Parathyroid adenoma (tissue), 2 donors: ENCODE measurements at regions not wholly inside any gene's neighbourhood (a gene's known extent, or its start where the extent isn't known, plus 50 kb on each side); places are given as distances from the start of the nearest gene placed in this dataset.

Source experiments
- H2AFZ ChIP-seq: fragments of 300-600 bp; sonication (generic); one replicate; pipeline ENCODE4 v1.7.0; 2017; ENCODE audit warnings: antibody characterized with exemption, mild to moderate bottlenecking
- H3K27ac ChIP-seq: fragments of 300-600 bp; sonication (generic); one replicate; pipeline ENCODE4 v1.7.0; 2017
- H3K27me3 ChIP-seq: fragments of 300-600 bp; sonication (generic); one replicate; pipeline ENCODE4 v1.7.0; 2017; ENCODE audit warnings: low read length; ENCODE audit not compliant: control insufficient read depth, insufficient read depth
- H3K36me3 ChIP-seq: fragments of 300-600 bp; sonication (generic); one replicate; pipeline ENCODE4 v1.7.0; 2017; ENCODE audit warnings: low read length; ENCODE audit not compliant: control insufficient read depth, insufficient read depth
- H3K4me1 ChIP-seq: fragments of 300-600 bp; sonication (generic); one replicate; pipeline ENCODE4 v1.7.0; 2017; ENCODE audit warnings: control low read depth
- H3K4me2 ChIP-seq: fragments of 300-600 bp; sonication (generic); one replicate; pipeline ENCODE4 v1.7.0; 2017; ENCODE audit warnings: low read length
- H3K4me3 ChIP-seq: fragments of 300-600 bp; sonication (generic); one replicate; pipeline ENCODE4 v1.7.0; 2017; ENCODE audit warnings: low read depth, low read length
- H3K79me2 ChIP-seq: fragments of 300-600 bp; sonication (generic); one replicate; pipeline ENCODE4 v1.7.0; 2017; ENCODE audit warnings: control low read depth
- H3K9ac ChIP-seq: fragments of 300-600 bp; sonication (generic); one replicate; pipeline ENCODE4 v1.7.0; 2017; ENCODE audit warnings: mild to moderate bottlenecking
- H3K9me3 ChIP-seq: fragments of 300-600 bp; sonication (generic); one replicate; pipeline ENCODE4 v1.7.0; 2017; ENCODE audit warnings: low read length; ENCODE audit not compliant: control insufficient read depth
- TF ChIP-seq, protein P1 (sequence below): fragments of 300-600 bp; sonication (generic); IDR thresholded peaks from one replicate; pipeline ENCODE4 v1.7.0; 2017; ENCODE audit warnings: antibody characterized with exemption, mild to moderate bottlenecking
- donor health status: primary hyperparathyroidism.

- Histone ChIP-seq H3K9me3 (no peaks in the 10 kb centered on the region), H3K27me3 (no peaks in the 10 kb centered on the region), H2AFZ (no peak overlapping the region), H3K36me3 (no peaks in the 10 kb centered on the region), H3K4me3 (no peak overlapping the region), H3K4me2 (no peak overlapping the region), H3K79me2 (no peaks in the 10 kb centered on the region), H3K4me1 (no peaks in the 10 kb centered on the region), H3K9ac (no peak overlapping the region), H3K27ac (no peak overlapping the region)
- TF ChIP-seq, protein P1, sequence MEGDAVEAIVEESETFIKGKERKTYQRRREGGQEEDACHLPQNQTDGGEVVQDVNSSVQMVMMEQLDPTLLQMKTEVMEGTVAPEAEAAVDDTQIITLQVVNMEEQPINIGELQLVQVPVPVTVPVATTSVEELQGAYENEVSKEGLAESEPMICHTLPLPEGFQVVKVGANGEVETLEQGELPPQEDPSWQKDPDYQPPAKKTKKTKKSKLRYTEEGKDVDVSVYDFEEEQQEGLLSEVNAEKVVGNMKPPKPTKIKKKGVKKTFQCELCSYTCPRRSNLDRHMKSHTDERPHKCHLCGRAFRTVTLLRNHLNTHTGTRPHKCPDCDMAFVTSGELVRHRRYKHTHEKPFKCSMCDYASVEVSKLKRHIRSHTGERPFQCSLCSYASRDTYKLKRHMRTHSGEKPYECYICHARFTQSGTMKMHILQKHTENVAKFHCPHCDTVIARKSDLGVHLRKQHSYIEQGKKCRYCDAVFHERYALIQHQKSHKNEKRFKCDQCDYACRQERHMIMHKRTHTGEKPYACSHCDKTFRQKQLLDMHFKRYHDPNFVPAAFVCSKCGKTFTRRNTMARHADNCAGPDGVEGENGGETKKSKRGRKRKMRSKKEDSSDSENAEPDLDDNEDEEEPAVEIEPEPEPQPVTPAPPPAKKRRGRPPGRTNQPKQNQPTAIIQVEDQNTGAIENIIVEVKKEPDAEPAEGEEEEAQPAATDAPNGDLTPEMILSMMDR: no peak
Measured at GRCh38 chr6:71430018-71430417, 141.4 kb downstream of the OGFRL1 start.

GRCh38 chr6:71433441-71433840 lies 144.8 kb downstream of the OGFRL1 start:
- H3K4me3 ChIP-seq: no peak overlapping the region
- no peaks in the 10 kb centered on the region for H3K4me1 ChIP-seq
- TF ChIP-seq, protein P1: no peak
- H3K36me3 ChIP-seq: no peaks in the 10 kb centered on the region
- H3K9ac ChIP-seq: no peak overlapping the region
- no peaks in the 10 kb centered on the region for H3K79me2 ChIP-seq
- no peak overlapping the region for H3K4me2 ChIP-seq
- H3K27me3 ChIP-seq: no peaks in the 10 kb centered on the region
- no peak overlapping the region for H2AFZ ChIP-seq
- no peaks in the 10 kb centered on the region for H3K9me3 ChIP-seq
- H3K27ac ChIP-seq: no peak overlapping the region

- Histone ChIP-seq H3K27me3 (no peaks in the 10 kb centered on the region), H3K9ac (no peak overlapping the region), H3K4me3 (no peak overlapping the region), H3K4me1 (no peaks in the 10 kb centered on the region), H3K4me2 (no peak overlapping the region), H3K9me3 (no peaks in the 10 kb centered on the region), H2AFZ (peak overlapping the region; percentile 40), H3K79me2 (no peaks in the 10 kb centered on the region), H3K36me3 (no peaks in the 10 kb centered on the region), H3K27ac (no peak overlapping the region)
- TF ChIP-seq, protein P1: peak; percentile 26
Measured at GRCh38 chr6:71444222-71444621, 155.6 kb downstream of the OGFRL1 start.

DNA sequence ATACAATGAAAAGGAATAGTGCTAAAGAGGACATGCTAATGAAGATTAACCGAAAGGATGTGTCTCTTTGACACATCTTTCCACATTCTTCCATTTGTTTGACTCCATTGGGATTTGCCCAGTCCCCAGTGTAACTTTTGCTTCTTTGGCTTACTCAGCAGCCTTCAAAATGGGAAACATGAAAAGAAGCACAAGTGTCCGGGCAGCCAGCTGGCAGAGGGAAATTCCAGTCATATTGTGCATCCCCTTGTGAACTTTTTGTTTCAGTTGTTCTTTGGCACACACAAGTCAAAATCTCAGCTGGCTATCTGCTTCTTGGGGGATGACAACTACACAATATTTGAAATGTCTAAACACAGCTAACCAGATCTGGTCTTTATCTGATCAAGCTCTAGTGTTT lies 157.4 kb downstream of the OGFRL1 start:
- no peak overlapping the region for H3K27ac ChIP-seq
- no peaks in the 10 kb centered on the region for H3K36me3 ChIP-seq
- TF ChIP-seq, protein P1: no peak
- peak overlapping the region; percentile 19 for H2AFZ ChIP-seq
- no peak overlapping the region for H3K4me2 ChIP-seq
- H3K4me3 ChIP-seq: no peak overlapping the region
- H3K9ac ChIP-seq: no peak overlapping the region
- H3K27me3 ChIP-seq: no peaks in the 10 kb centered on the region
- no peaks in the 10 kb centered on the region for H3K4me1 ChIP-seq
- H3K79me2 ChIP-seq: no peaks in the 10 kb centered on the region
- H3K9me3 ChIP-seq: no peaks in the 10 kb centered on the region

DNA sequence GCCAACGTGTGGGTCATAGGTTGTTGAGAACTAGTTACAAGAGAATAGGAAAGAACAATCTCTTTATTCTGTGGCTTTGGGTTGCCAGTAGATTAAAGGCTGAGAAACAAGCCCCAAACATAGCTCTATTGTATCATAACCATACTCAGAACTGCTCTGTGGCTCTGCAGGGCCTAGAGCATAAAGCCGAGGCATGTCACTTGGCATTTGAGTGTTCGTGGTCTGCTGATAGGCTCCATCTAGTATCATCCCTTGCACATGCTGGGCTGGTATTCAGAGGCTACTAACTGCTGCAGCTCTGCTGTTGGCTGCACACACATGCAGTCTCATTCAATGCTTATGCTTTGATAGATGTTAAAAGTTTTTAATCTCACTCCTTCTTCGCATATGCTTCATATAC lies 157.9 kb downstream of the OGFRL1 start:
- Histone ChIP-seq H2AFZ (peak overlapping the region; percentile 19), H3K36me3 (no peaks in the 10 kb centered on the region), H3K4me3 (no peak overlapping the region), H3K27ac (no peak overlapping the region), H3K9me3 (no peaks in the 10 kb centered on the region), H3K27me3 (no peaks in the 10 kb centered on the region), H3K4me2 (no peak overlapping the region), H3K79me2 (no peaks in the 10 kb centered on the region), H3K4me1 (no peaks in the 10 kb centered on the region), H3K9ac (no peak overlapping the region)
- TF ChIP-seq, protein P1: no peak
